ENCODE measurements at regions not wholly inside any gene's neighbourhood (a gene's known extent, or its start where the extent isn't known, plus 50 kb on each side); places are given as distances from the start of the nearest gene placed in this dataset.

DNA sequence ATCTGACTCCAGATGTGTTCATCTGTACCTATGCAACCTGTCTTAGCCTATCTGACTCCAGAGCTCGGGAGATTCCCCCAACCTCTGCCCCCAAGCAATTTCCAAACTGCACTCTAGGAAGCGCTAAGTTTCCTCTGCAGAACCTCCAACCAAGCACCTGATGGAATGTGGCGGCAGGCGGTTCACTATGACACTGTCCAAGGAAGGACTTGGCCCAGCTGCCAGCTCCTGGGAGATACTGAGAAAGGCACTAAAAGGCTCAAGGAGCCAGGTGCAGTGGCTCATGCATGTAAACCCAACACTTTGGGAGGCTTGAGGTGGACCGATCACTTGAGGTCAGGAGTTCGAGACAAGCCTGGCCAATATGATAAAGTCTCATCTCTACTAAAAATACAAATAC lies 244.0 kb downstream of the BCL11B start:
- no peak overlapping the region for H2AFZ ChIP-seq (ENCODE audit: low read depth, low read length)
- no peak overlapping the region for H3K27ac ChIP-seq (ENCODE audit: insufficient read depth, low read depth, low read length)
- peaks cover 4% of the 10 kb centered on the region for H3K9me3 ChIP-seq (replicated peaks; ENCODE audit: control insufficient read depth, insufficient read depth, low read length)
- H3K4me3 ChIP-seq (replicated peaks in 1 of 3; ENCODE audit: insufficient read depth in 1 of 3, low read depth in 1 of 3, low read length in 3 of 3): no peak overlapping the region
- H3K4me1 ChIP-seq (ENCODE audit: control insufficient read depth, extremely low read depth, insufficient read depth, low read length): no peaks in the 10 kb centered on the region
- H3K36me3 ChIP-seq (ENCODE audit: control insufficient read depth in 2 of 2, extremely low read depth in 1 of 2, insufficient read depth in 2 of 2, low read length in 2 of 2): no peaks in the 10 kb centered on the region
- no peaks in the 10 kb centered on the region for H3K9me1 ChIP-seq (replicated peaks; ENCODE audit: control insufficient read depth, extremely low read depth, insufficient read depth, low read length)
- CTCF ChIA-PET: no interaction called here
- intact Hi-C loops (cut with micrococcal nuclease): no loop called here
- POLR2A ChIA-PET: no interaction called here
- no peak for TF ChIP-seq FOS (IDR thresholded peaks at IDR 0.05; ENCODE audit: borderline replicate concordance, insufficient read depth, low read length)
- no peak for TF ChIP-seq JUN (IDR thresholded peaks at IDR 0.05; ENCODE audit: borderline replicate concordance, insufficient read depth, insufficient read length, low read depth)
- TF ChIP-seq EZH2 (IDR thresholded peaks at IDR 0.05; ENCODE audit: borderline replicate concordance, low read depth, low read length, severe bottlenecking): no peak
- no peak for TF ChIP-seq GATA2 (IDR thresholded peaks at IDR 0.05; ENCODE audit: insufficient read depth, insufficient read length, low read depth, low read length)
- TF ChIP-seq POLR2A (IDR thresholded peaks at IDR 0.05; ENCODE audit: low read depth, low read length): no peak
- TF ChIP-seq MYC (IDR thresholded peaks at IDR 0.05; ENCODE audit: low read depth, low read length): no peak
- TF ChIP-seq, protein P1, sequence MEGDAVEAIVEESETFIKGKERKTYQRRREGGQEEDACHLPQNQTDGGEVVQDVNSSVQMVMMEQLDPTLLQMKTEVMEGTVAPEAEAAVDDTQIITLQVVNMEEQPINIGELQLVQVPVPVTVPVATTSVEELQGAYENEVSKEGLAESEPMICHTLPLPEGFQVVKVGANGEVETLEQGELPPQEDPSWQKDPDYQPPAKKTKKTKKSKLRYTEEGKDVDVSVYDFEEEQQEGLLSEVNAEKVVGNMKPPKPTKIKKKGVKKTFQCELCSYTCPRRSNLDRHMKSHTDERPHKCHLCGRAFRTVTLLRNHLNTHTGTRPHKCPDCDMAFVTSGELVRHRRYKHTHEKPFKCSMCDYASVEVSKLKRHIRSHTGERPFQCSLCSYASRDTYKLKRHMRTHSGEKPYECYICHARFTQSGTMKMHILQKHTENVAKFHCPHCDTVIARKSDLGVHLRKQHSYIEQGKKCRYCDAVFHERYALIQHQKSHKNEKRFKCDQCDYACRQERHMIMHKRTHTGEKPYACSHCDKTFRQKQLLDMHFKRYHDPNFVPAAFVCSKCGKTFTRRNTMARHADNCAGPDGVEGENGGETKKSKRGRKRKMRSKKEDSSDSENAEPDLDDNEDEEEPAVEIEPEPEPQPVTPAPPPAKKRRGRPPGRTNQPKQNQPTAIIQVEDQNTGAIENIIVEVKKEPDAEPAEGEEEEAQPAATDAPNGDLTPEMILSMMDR (IDR thresholded peaks at IDR 0.05; ENCODE audit: extremely low read depth in 1 of 2, insufficient read depth in 1 of 2, low read depth in 1 of 2, low read length in 2 of 2): no peak
- TF ChIP-seq, protein P2, sequence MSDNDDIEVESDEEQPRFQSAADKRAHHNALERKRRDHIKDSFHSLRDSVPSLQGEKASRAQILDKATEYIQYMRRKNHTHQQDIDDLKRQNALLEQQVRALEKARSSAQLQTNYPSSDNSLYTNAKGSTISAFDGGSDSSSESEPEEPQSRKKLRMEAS (IDR thresholded peaks at IDR 0.05; ENCODE audit: insufficient read depth, insufficient read length): no peak
- no peak for TF ChIP-seq POLR2AphosphoS5 (IDR thresholded peaks at IDR 0.05; ENCODE audit: insufficient read depth, low read depth, low read length)
- FAIRE-seq: no peak
- no TSS peak for BruUV-seq (replicated peaks)
- no peaks in the 10 kb centered on the region for H3K27me3 ChIP-seq (ENCODE audit: control insufficient read depth in 2 of 2, insufficient read depth in 2 of 2, low read length in 2 of 2)
- no peak overlapping the region for H3K9ac ChIP-seq (replicated peaks; ENCODE audit: extremely low read depth, insufficient read depth, low read length)
- DNase-seq (ENCODE audit: low read depth, low spot score): no peak
- H3K79me2 ChIP-seq (ENCODE audit: control insufficient read depth, insufficient read depth, low read length): no peaks in the 10 kb centered on the region
- dilution Hi-C loops (cut with MboI; ENCODE audit: extremely low pct_ligation_motif_present, low sequenced_read_pairs): no loop called here
- no peaks in the 10 kb centered on the region for H4K20me1 ChIP-seq (replicated peaks; ENCODE audit: control insufficient read depth, extremely low read depth, insufficient read depth, low read length)
- H3K4me2 ChIP-seq (ENCODE audit: insufficient read depth, low read length): no peak overlapping the region
